ENCODE measurements at regions not wholly inside any gene's neighbourhood (a gene's known extent, or its start where the extent isn't known, plus 50 kb on each side); places are given as distances from the start of the nearest gene placed in this dataset.

DNA sequence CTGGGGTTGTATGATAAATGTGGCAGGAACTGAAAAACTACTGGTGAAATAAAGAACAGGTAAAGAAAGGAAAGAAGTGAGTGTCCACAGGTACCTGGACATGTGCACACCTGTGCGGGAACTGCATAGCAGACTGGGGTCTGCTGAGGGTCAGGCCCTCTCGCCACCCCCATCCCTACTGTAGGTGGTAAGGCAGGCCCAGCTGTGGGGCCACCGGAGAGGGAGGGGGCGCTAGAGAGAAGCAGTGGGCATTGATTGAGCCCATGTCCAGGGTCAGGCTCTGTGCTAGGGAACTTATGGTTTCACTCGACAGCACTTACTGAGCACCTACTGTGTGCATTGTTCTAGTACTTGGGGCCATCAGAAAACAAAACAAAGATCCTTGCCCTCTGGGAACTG is 400.5 kb downstream of the MATN1 start:
- H3K27ac ChIP-seq (ENCODE audit: low read depth, low read length) = no peak overlapping the region
- no peak overlapping the region for H3K9ac ChIP-seq (ENCODE audit: low read length)
- H3K27me3 ChIP-seq (ENCODE audit: insufficient read depth, low read length) = peaks cover 9% of the 10 kb centered on the region
- H3K9me3 ChIP-seq (ENCODE audit: insufficient read depth, low read depth, low read length) = no peaks in the 10 kb centered on the region
- H3K4me3 ChIP-seq (ENCODE audit: insufficient read depth, low read depth, low read length) = no peak overlapping the region
- H3K4me1 ChIP-seq (ENCODE audit: insufficient read depth, low read length) = no peaks in the 10 kb centered on the region
- H3K36me3 Mint-ChIP-seq (ENCODE audit: low read depth, unreplicated experiment) = peaks cover 3% of the 10 kb centered on the region
- peaks cover 3% of the 10 kb centered on the region for H3K4me1 Mint-ChIP-seq (ENCODE audit: low read depth, unreplicated experiment)
- H3K4me2 ChIP-seq (ENCODE audit: low read length) = no peak overlapping the region
- no peak overlapping the region for H2AFZ ChIP-seq (ENCODE audit: low read depth, low read length)
- H3K79me2 ChIP-seq (ENCODE audit: insufficient read depth, low read length) = no peaks in the 10 kb centered on the region
- H3K9me3 Mint-ChIP-seq (ENCODE audit: unreplicated experiment) = no peaks in the 10 kb centered on the region
- H3K4me3 Mint-ChIP-seq (ENCODE audit: unreplicated experiment) = no peak overlapping the region
- DNase-seq (ENCODE audit: low read depth) = no peak
- no peaks in the 10 kb centered on the region for H4K20me1 ChIP-seq (ENCODE audit: insufficient read depth, low read length)
- FAIRE-seq = no peak
- no peaks in the 10 kb centered on the region for H3K36me3 ChIP-seq (ENCODE audit: insufficient read depth, low read length)
- H3K27ac Mint-ChIP-seq (ENCODE audit: unreplicated experiment) = no peak overlapping the region
- H3K27me3 Mint-ChIP-seq (ENCODE audit: low read depth, unreplicated experiment) = peaks cover 57% of the 10 kb centered on the region
- TF ChIP-seq, protein P1, sequence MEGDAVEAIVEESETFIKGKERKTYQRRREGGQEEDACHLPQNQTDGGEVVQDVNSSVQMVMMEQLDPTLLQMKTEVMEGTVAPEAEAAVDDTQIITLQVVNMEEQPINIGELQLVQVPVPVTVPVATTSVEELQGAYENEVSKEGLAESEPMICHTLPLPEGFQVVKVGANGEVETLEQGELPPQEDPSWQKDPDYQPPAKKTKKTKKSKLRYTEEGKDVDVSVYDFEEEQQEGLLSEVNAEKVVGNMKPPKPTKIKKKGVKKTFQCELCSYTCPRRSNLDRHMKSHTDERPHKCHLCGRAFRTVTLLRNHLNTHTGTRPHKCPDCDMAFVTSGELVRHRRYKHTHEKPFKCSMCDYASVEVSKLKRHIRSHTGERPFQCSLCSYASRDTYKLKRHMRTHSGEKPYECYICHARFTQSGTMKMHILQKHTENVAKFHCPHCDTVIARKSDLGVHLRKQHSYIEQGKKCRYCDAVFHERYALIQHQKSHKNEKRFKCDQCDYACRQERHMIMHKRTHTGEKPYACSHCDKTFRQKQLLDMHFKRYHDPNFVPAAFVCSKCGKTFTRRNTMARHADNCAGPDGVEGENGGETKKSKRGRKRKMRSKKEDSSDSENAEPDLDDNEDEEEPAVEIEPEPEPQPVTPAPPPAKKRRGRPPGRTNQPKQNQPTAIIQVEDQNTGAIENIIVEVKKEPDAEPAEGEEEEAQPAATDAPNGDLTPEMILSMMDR (IDR thresholded peaks at IDR 0.05; ENCODE audit: insufficient read depth, low read depth, low read length) = no peak
- TF ChIP-seq EZH2 (IDR thresholded peaks at IDR 0.05; ENCODE audit: insufficient read depth, low read length) = no peak

DNA sequence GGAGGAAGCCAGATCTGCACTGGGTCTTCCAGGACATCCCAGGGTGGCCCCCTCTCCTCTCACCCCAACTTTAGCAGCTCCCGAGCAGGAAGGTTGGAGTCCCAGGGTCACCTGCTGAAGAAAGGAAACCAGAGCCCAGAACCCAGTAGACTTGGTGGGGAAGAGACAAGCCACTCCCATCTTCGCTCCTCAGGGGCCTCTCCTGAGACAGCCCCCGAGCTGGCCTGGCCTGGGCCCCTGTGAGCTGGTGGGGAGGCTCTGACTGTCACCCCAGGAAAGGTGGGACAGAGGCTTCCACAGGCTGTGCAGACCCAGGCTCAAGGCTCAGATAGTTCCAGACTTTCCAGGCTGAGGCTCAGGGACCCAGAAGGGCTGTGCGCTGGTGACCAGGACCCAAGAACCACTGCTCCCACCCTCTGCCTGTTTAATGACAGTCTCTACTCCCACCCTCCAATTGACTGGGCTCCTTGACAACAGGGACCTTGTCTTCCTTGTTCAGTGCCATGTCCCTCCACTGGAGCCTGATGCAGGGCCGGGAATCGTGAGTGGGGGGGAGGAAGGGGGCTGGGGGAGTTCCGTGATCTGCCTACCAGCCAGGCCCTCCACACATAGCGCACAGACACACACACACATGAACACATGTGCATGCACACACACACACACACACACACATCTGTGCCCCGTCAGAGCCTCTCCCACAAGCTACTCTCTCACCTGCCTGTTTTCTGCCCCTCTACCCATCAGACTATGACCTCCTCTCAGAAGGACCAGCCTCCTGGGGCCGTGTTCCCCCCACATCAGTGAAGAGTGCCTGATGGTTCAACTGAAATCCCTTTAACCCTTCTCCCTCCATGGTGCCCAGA is 401.2 kb downstream of the MATN1 start:
- peaks cover 9% of the 10 kb centered on the region for H3K27me3 ChIP-seq (ENCODE audit: insufficient read depth, low read length)
- no peak overlapping the region for H3K27ac ChIP-seq (ENCODE audit: low read depth, low read length)
- Mint-ChIP-seq H3K4me3 (ENCODE audit: unreplicated experiment) (no peak overlapping the region), H3K9me3 (ENCODE audit: unreplicated experiment) (no peaks in the 10 kb centered on the region), H3K4me1 (ENCODE audit: low read depth, unreplicated experiment) (peaks cover 3% of the 10 kb centered on the region), H3K27ac (ENCODE audit: unreplicated experiment) (no peak overlapping the region), H3K36me3 (ENCODE audit: low read depth, unreplicated experiment) (peaks cover 1% of the 10 kb centered on the region), H3K27me3 (ENCODE audit: low read depth, unreplicated experiment) (peaks cover 57% of the 10 kb centered on the region)
- no peaks in the 10 kb centered on the region for H3K79me2 ChIP-seq (ENCODE audit: insufficient read depth, low read length)
- no peak overlapping the region for H2AFZ ChIP-seq (ENCODE audit: low read depth, low read length)
- no peaks in the 10 kb centered on the region for H3K36me3 ChIP-seq (ENCODE audit: insufficient read depth, low read length)
- H3K4me3 ChIP-seq (ENCODE audit: insufficient read depth, low read depth, low read length) = no peak overlapping the region
- no peak for DNase-seq (ENCODE audit: low read depth)
- H3K4me2 ChIP-seq (ENCODE audit: low read length) = no peak overlapping the region
- H3K4me1 ChIP-seq (ENCODE audit: insufficient read depth, low read length) = no peaks in the 10 kb centered on the region
- no peaks in the 10 kb centered on the region for H4K20me1 ChIP-seq (ENCODE audit: insufficient read depth, low read length)
- H3K9ac ChIP-seq (ENCODE audit: low read length) = no peak overlapping the region
- TF ChIP-seq EZH2 (IDR thresholded peaks at IDR 0.05; ENCODE audit: insufficient read depth, low read length) = no peak
- TF ChIP-seq, protein P1 (IDR thresholded peaks at IDR 0.05; ENCODE audit: insufficient read depth, low read depth, low read length) = no peak
- FAIRE-seq = no peak
- H3K9me3 ChIP-seq (ENCODE audit: insufficient read depth, low read depth, low read length) = no peaks in the 10 kb centered on the region
